SK-N-SH treated with all-trans-retinoic acid at 6 μM for 48 hours (cell line): ENCODE measurements at regions not wholly inside any gene's neighbourhood (a gene's known extent, or its start where the extent isn't known, plus 50 kb on each side); places are given as distances from the start of the nearest gene placed in this dataset.

Experiments used
- ATAC-seq: fragments of 200-7000 bp; cut with Tn5 transposase; 3 replicates; pipeline ENCODE4 v1.9.1; 2020; ENCODE audit warnings: mild to moderate bottlenecking, moderate library complexity
- BACH2 ChIP-seq: fragments of 250-450 bp; sonication (Bioruptor Pico); IDR thresholded peaks from 2 replicates; pipeline ENCODE4 v1.9.0; 2021; ENCODE audit warnings: mild to moderate bottlenecking, borderline replicate concordance
- CREB5 ChIP-seq: fragments of 250-450 bp; sonication (Bioruptor Pico); IDR thresholded peaks from 2 replicates; pipeline ENCODE4 v1.5.1; 2020; ENCODE audit warnings: low read depth, mild to moderate bottlenecking, moderate library complexity
- CSDC2 ChIP-seq: fragments of 250-450 bp; sonication (Bioruptor Pico); IDR thresholded peaks from 2 replicates; pipeline ENCODE4 v1.5.0; 2020; ENCODE audit warnings: mild to moderate bottlenecking, moderate library complexity
- ESRRG ChIP-seq: fragments of 250-450 bp; sonication (Bioruptor Pico); IDR thresholded peaks from 2 replicates; pipeline ENCODE4 v1.6.1; 2021; ENCODE audit warnings: mild to moderate bottlenecking
- GLIS3 ChIP-seq: fragments of 250-450 bp; sonication (Bioruptor Pico); IDR thresholded peaks from 2 replicates; pipeline ENCODE4 v1.5.0; 2020; ENCODE audit warnings: mild to moderate bottlenecking, moderate library complexity
- ISL1 ChIP-seq: fragments of 250-450 bp; sonication (Bioruptor Pico); IDR thresholded peaks from 2 replicates; pipeline ENCODE4 v2.1.2; 2022; ENCODE audit warnings: mild to moderate bottlenecking, moderate library complexity
- OSR1 ChIP-seq: fragments of 250-450 bp; sonication (Bioruptor Pico); IDR thresholded peaks from 2 replicates; pipeline ENCODE4 v1.8.0; 2022; ENCODE audit warnings: moderate library complexity, mild to moderate bottlenecking, inconsistent platforms
- PATZ1 ChIP-seq: fragments of 250-450 bp; sonication (Bioruptor Pico); IDR thresholded peaks from 2 replicates; pipeline ENCODE4 v1.8.0; 2020; ENCODE audit warnings: mild to moderate bottlenecking, moderate library complexity, borderline replicate concordance
- RARB ChIP-seq: fragments of 250-450 bp; sonication (Bioruptor Pico); IDR thresholded peaks from 2 replicates; pipeline ENCODE4 v1.8.0; 2021; ENCODE audit warnings: mild to moderate bottlenecking, moderate library complexity
- SNAI2 ChIP-seq: fragments of 250-450 bp; sonication (Bioruptor Pico); IDR thresholded peaks from 2 replicates; pipeline ENCODE4 v1.5.0; 2020; ENCODE audit warnings: mild to moderate bottlenecking, moderate library complexity
- ZFP3 ChIP-seq: fragments of 250-450 bp; sonication (Bioruptor Pico); IDR thresholded peaks from 2 replicates; pipeline ENCODE4 v1.5.0; 2020; ENCODE audit warnings: mild to moderate bottlenecking, moderate library complexity
- ZNF8 ChIP-seq: fragments of 450-650 bp; formaldehyde crosslinking; IDR thresholded peaks from 2 replicates; pipeline ENCODE4 v1.5.0; 2020; ENCODE audit warnings: mild to moderate bottlenecking, moderate library complexity
- TF ChIP-seq, protein P1 (sequence below): fragments of 250-450 bp; sonication (Bioruptor Pico); IDR thresholded peaks from 2 replicates; pipeline ENCODE4 v1.5.0; 2020; ENCODE audit warnings: mild to moderate bottlenecking, moderate library complexity
- TF ChIP-seq, protein P2 (sequence below): fragments of 250-450 bp; sonication (Bioruptor Pico); IDR thresholded peaks from 2 replicates; pipeline ENCODE4 v1.5.1; 2021; ENCODE audit warnings: mild to moderate bottlenecking, moderate library complexity

- ATAC-seq, result no peak
- no peak for TF ChIP-seq ESRRG (CRISPR knock-in tag)
- TF ChIP-seq, protein P1, sequence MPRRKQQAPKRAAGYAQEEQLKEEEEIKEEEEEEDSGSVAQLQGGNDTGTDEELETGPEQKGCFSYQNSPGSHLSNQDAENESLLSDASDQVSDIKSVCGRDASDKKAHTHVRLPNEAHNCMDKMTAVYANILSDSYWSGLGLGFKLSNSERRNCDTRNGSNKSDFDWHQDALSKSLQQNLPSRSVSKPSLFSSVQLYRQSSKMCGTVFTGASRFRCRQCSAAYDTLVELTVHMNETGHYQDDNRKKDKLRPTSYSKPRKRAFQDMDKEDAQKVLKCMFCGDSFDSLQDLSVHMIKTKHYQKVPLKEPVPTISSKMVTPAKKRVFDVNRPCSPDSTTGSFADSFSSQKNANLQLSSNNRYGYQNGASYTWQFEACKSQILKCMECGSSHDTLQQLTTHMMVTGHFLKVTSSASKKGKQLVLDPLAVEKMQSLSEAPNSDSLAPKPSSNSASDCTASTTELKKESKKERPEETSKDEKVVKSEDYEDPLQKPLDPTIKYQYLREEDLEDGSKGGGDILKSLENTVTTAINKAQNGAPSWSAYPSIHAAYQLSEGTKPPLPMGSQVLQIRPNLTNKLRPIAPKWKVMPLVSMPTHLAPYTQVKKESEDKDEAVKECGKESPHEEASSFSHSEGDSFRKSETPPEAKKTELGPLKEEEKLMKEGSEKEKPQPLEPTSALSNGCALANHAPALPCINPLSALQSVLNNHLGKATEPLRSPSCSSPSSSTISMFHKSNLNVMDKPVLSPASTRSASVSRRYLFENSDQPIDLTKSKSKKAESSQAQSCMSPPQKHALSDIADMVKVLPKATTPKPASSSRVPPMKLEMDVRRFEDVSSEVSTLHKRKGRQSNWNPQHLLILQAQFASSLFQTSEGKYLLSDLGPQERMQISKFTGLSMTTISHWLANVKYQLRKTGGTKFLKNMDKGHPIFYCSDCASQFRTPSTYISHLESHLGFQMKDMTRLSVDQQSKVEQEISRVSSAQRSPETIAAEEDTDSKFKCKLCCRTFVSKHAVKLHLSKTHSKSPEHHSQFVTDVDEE, result no peak
- no peak for TF ChIP-seq ZNF8 (CRISPR knock-in tag)
- no peak for TF ChIP-seq BACH2 (CRISPR knock-in tag)
Measured at GRCh38 chr12:60021235-60021634, 425.4 kb downstream of the SLC16A7 start.

DNA sequence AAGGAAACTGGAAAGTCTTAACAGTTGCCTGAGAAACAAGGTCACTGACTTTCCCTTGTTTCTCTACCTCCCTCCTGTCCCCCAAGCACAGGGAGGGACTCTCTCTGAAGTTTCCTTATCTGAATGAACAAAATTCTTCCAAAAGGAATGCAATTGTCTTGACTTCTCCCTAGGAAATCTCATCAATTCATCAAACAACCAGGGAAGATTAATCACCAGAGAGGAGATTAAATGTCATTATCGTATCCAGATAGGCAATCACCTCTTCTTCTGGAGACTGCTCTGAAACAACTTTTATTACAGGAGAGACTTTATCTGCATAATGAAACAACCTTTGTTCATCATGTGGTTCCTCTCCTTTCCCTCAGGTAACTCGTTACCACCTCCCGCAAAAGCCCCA lies 431.4 kb downstream of the SLC16A7 start:
- ATAC-seq, result no peak
- TF ChIP-seq PATZ1 (CRISPR knock-in tag) (no peak), CSDC2 (no peak), SNAI2 (CRISPR knock-in tag) (no peak), GLIS3 (CRISPR knock-in tag) (no peak), OSR1 (CRISPR knock-in tag) (no peak), ISL1 (no peak), CREB5 (CRISPR knock-in tag) (no peak)
- TF ChIP-seq, protein P1, result no peak
- TF ChIP-seq, all 23 proteins: peak for 0

DNA sequence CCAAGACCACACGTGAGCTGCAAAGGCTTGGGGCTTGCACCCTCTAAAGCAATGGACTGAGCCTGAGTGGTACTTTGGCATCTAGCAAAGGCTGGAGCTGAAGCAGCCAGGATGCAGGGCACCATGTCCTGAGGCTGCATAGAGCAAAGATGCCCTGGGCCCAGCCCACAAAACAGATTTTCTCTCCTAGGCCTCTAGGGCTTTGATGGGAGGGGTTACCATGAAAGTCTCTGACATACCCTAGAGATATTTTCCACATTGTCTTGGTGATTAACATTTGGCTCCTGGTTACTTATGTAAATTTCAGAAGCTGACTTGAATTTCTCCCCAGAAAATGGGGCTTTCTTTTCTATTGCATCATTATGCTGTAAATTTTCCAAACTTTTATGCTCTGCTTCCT lies 438.3 kb downstream of the SLC16A7 start:
- TF ChIP-seq, protein P2, sequence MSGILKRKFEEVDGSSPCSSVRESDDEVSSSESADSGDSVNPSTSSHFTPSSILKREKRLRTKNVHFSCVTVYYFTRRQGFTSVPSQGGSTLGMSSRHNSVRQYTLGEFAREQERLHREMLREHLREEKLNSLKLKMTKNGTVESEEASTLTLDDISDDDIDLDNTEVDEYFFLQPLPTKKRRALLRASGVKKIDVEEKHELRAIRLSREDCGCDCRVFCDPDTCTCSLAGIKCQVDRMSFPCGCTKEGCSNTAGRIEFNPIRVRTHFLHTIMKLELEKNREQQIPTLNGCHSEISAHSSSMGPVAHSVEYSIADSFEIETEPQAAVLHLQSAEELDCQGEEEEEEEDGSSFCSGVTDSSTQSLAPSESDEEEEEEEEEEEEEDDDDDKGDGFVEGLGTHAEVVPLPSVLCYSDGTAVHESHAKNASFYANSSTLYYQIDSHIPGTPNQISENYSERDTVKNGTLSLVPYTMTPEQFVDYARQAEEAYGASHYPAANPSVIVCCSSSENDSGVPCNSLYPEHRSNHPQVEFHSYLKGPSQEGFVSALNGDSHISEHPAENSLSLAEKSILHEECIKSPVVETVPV, result no peak
- TF ChIP-seq ZFP3 (CRISPR knock-in tag) (no peak), CREB5 (CRISPR knock-in tag) (no peak), SNAI2 (CRISPR knock-in tag) (no peak), RARB (CRISPR knock-in tag) (no peak), CSDC2 (no peak)
- TF ChIP-seq, protein P1, result no peak
- ATAC-seq, result no peak
